MV-4-11 (cell line): ENCODE measurements at regions not wholly inside any gene's neighbourhood (a gene's known extent, or its start where the extent isn't known, plus 50 kb on each side); places are given as distances from the start of the nearest gene placed in this dataset.

ENCODE experiments used
- DNase-seq: peaks from one replicate; lab custom pipeline; 2025; lab: John Stamatoyannopoulos, UW

- DNase-seq: no peak
Observed at GRCh38 chr7:118022546-118022945, 149.3 kb upstream of the CTTNBP2 start.

GRCh38 chr7:118026791-118027190 lies 153.6 kb upstream of the CTTNBP2 start:
- DNase-seq: no peak

GRCh38 chr7:118028226-118028625 lies 155.0 kb upstream of the CTTNBP2 start:
- DNase-seq: no peak

GRCh38 chr7:118029826-118030422 lies 154.0 kb upstream of the LSM8 start:
- no peak for DNase-seq

GRCh38 chr7:118033273-118033672 lies 150.7 kb upstream of the LSM8 start:
- no peak for DNase-seq

- DNase-seq: no peak
Observed at GRCh38 chr7:118039963-118040489, 143.9 kb upstream of the LSM8 start.

GRCh38 chr7:118040562-118040961 lies 143.4 kb upstream of the LSM8 start:
- peak; percentile 35 for DNase-seq

- DNase-seq: no peak
Observed at GRCh38 chr7:118041251-118041878, 142.6 kb upstream of the LSM8 start.

GRCh38 chr7:118045629-118046028 lies 138.3 kb upstream of the LSM8 start:
- DNase-seq: no peak

GRCh38 chr7:118046086-118046485 lies 137.9 kb upstream of the LSM8 start:
- no peak for DNase-seq

GRCh38 chr7:118046801-118047200 lies 137.2 kb upstream of the LSM8 start:
- no peak for DNase-seq

GRCh38 chr7:118052336-118052735 lies 131.6 kb upstream of the LSM8 start:
- no peak for DNase-seq

- no peak for DNase-seq
Observed at GRCh38 chr7:118053353-118053752, 130.6 kb upstream of the LSM8 start.

GRCh38 chr7:118054529-118054928 lies 129.4 kb upstream of the LSM8 start:
- DNase-seq: no peak

- DNase-seq: no peak
Observed at GRCh38 chr7:118055647-118056046, 128.3 kb upstream of the LSM8 start.

GRCh38 chr7:118057404-118057803 lies 126.6 kb upstream of the LSM8 start:
- DNase-seq: no peak

GRCh38 chr7:118059209-118059608 lies 124.8 kb upstream of the LSM8 start:
- no peak for DNase-seq

GRCh38 chr7:118060692-118061091 lies 123.3 kb upstream of the LSM8 start:
- no peak for DNase-seq

- no peak for DNase-seq
Observed at GRCh38 chr7:118061386-118061785, 122.6 kb upstream of the LSM8 start.

GRCh38 chr7:118072893-118073674 lies 110.9 kb upstream of the LSM8 start:
- no peak for DNase-seq

GRCh38 chr7:118075936-118076335 lies 108.0 kb upstream of the LSM8 start:
- no peak for DNase-seq

- DNase-seq: peak; percentile 1
Observed at GRCh38 chr7:118076564-118076963, 107.4 kb upstream of the LSM8 start.

- no peak for DNase-seq
Observed at GRCh38 chr7:118078015-118078414, 105.9 kb upstream of the LSM8 start.
